Suprapubic skin (tissue), 4 donors: ENCODE measurements at regions not wholly inside any gene's neighbourhood (a gene's known extent, or its start where the extent isn't known, plus 50 kb on each side); places are given as distances from the start of the nearest gene placed in this dataset.
"Not testable (repeated sequence)": the region's sequence is repeated elsewhere in the genome, so short reads cannot be mapped to it uniquely, and the experiment has no call there.

ENCODE experiments used
- DNase-seq, 2 donors: peaks; one replicate each; pipeline ENCODE4 v3.0.0-alpha.2; 2019; ENCODE audit warnings: low spot score in 2 of 2
- H3K27ac ChIP-seq: fragments of 200-600 bp; sonication (generic); one replicate; pipeline ENCODE4 v1.5.1; 2019
- H3K27me3 ChIP-seq: fragments of 200-600 bp; sonication (generic); one replicate; pipeline ENCODE4 v1.5.1; 2019
- H3K36me3 ChIP-seq: fragments of 200-600 bp; sonication (generic); one replicate; pipeline ENCODE4 v1.5.1; 2019
- H3K4me1 ChIP-seq: fragments of 200-600 bp; sonication (generic); one replicate; pipeline ENCODE4 v1.5.1; 2019
- H3K4me3 ChIP-seq: fragments of 200-600 bp; sonication (generic); one replicate; pipeline ENCODE4 v1.5.1; 2019; ENCODE audit warnings: mild to moderate bottlenecking
- H3K9me3 ChIP-seq: fragments of 200-600 bp; sonication (generic); one replicate; pipeline ENCODE4 v1.5.1; 2019
- EP300 ChIP-seq: sonication (generic); formaldehyde crosslinking; IDR thresholded peaks from one replicate; pipeline ENCODE4 v1.6.1; 2017; ENCODE audit warnings: antibody characterized with exemption
- POLR2A ChIP-seq, 2 donors: fragments of 450-650 bp; IDR thresholded peaks; one replicate each; pipeline ENCODE4 v1.6.1; 2017; ENCODE audit warnings: antibody characterized with exemption in 2 of 2, mild to moderate bottlenecking in 2 of 2, moderate library complexity in 2 of 2
- POLR2AphosphoS5 ChIP-seq, 3 donors: sonication (generic); formaldehyde crosslinking; IDR thresholded peaks; one replicate each; pipeline ENCODE4 v1.6.1; 2017; ENCODE audit warnings: antibody characterized with exemption in 3 of 3
- WGBS: methylation state at CpG from one replicate; pipeline ENCODE4 v1.1.5; 2018; 5-methylcytosine and 5-hydroxymethylcytosine counted together
- TF ChIP-seq, protein P1 (sequence below), 2 donors: fragments of 200-600 bp in 1 of 2; fragments of 450-650 bp in 1 of 2; sonication (generic) in 1 of 2; IDR thresholded peaks; one replicate each; pipeline ENCODE4 v1.5.1; 2016 to 2019; ENCODE audit warnings: antibody characterized with exemption in 2 of 2, mild to moderate bottlenecking in 1 of 2, moderate library complexity in 1 of 2

DNA sequence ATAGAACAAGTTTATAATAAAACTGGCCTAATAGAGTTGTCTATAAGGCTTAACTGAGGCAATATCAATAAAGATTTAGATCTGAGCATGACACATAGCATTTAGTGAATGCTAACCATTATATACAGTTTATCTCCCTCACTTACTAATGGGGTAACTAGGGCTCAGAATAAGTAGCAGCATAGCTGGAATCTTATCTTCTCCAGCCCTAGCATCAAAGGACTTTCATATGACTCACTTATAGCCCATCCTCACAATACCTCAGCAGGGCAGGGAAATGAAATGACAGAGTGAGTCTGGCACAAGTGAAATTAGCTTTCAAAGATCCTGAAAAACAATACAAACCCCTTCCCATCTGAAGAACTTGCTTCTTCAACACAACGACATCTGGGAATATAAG, 362.9 kb downstream of the KIF20B start:
- TF ChIP-seq POLR2A (IDR thresholded peaks at IDR 0.05), result no peak
- TF ChIP-seq, protein P1, sequence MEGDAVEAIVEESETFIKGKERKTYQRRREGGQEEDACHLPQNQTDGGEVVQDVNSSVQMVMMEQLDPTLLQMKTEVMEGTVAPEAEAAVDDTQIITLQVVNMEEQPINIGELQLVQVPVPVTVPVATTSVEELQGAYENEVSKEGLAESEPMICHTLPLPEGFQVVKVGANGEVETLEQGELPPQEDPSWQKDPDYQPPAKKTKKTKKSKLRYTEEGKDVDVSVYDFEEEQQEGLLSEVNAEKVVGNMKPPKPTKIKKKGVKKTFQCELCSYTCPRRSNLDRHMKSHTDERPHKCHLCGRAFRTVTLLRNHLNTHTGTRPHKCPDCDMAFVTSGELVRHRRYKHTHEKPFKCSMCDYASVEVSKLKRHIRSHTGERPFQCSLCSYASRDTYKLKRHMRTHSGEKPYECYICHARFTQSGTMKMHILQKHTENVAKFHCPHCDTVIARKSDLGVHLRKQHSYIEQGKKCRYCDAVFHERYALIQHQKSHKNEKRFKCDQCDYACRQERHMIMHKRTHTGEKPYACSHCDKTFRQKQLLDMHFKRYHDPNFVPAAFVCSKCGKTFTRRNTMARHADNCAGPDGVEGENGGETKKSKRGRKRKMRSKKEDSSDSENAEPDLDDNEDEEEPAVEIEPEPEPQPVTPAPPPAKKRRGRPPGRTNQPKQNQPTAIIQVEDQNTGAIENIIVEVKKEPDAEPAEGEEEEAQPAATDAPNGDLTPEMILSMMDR (IDR thresholded peaks at IDR 0.05), result no peak
- no peak for TF ChIP-seq EP300
- TF ChIP-seq POLR2AphosphoS5 (IDR thresholded peaks at IDR 0.05), result no peak
- WGBS, result 81% methylated on average over 1 of the region's 1 CpG
- H3K4me1 ChIP-seq, result no peaks in the 10 kb centered on the region
- no peak overlapping the region for H3K4me3 ChIP-seq
- H3K36me3 ChIP-seq, result no peaks in the 10 kb centered on the region
- H3K9me3 ChIP-seq, result no peaks in the 10 kb centered on the region
- no peak overlapping the region for H3K27ac ChIP-seq
- DNase-seq, result no peak
- no peaks in the 10 kb centered on the region for H3K27me3 ChIP-seq

DNA sequence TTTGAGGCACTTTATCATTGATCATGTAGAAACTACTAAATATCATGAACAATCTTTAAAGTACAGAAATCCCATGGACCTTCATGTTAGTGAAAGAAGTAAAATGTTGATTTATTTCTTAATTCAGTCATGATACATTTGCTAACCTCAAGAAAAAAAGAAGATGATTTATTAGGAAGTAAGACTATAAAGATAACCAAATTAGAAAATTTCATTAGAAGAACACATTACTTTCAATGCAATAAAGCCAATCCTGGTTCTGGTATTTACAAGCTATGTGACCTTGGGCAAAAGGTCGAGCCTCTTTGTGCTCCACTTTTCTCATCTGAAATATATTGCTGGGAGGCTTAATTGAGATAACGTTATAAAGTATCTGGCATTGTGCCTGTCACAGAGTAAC, 365.0 kb downstream of the KIF20B start:
- Histone ChIP-seq H3K9me3 (no peaks in the 10 kb centered on the region), H3K36me3 (no peaks in the 10 kb centered on the region), H3K4me1 (no peaks in the 10 kb centered on the region), H3K27me3 (no peaks in the 10 kb centered on the region), H3K4me3 (no peak overlapping the region), H3K27ac (no peak overlapping the region)
- no peak for DNase-seq
- TF ChIP-seq POLR2AphosphoS5 (IDR thresholded peaks at IDR 0.05) (no peak), POLR2A (IDR thresholded peaks at IDR 0.05) (no peak), EP300 (no peak)
- TF ChIP-seq, protein P1 (IDR thresholded peaks at IDR 0.05), result no peak
- 22% methylated on average over 2 of the region's 2 CpGs for WGBS

DNA sequence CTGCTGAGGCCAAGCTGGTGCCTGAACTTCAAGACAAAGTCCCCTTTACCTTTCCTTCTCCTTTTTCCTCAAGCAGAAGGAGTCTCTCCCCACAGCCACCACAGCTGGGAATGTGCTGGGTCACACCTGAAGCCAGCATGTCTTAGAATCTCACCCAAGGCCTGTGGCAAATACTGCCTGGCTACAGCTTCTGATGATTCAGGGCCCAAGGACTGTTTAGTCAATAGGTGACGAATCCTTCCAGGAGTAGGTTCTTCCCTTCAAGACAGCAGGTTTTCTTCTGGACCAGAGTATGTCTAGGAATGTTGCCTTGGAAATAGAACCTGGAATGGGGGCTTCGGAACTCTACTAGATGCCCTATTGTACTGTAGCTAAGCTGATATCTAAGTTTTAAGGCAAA, 374.6 kb downstream of the KIF20B start:
- no peak for DNase-seq
- no peak overlapping the region for H3K4me3 ChIP-seq
- H3K27me3 ChIP-seq, result no peaks in the 10 kb centered on the region
- no peaks in the 10 kb centered on the region for H3K9me3 ChIP-seq
- 64% methylated on average over 2 of the region's 2 CpGs for WGBS
- no peak overlapping the region for H3K27ac ChIP-seq
- H3K4me1 ChIP-seq, result no peaks in the 10 kb centered on the region
- no peak for TF ChIP-seq EP300
- no peaks in the 10 kb centered on the region for H3K36me3 ChIP-seq

DNA sequence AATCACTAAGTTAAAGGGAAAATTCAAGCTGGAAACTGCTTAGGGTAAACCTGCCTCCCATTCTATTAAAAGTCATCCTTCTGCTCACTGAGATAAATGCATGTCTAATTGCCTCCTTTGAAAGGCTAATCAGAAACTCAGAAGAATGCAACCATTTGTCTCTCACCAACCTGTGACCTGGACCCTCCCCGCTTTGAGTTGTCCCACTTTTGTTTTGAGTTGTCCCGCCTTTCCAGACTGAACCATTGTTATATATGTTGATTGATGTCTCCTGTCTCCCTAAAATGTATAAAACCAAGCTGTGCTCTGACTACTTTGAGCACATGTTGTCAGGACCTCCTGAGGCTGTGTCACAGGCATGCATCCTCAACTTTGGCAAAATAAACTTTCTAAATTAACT, 378.4 kb downstream of the KIF20B start:
- Histone ChIP-seq H3K4me3 (no peak overlapping the region), H3K4me1 (no peaks in the 10 kb centered on the region), H3K27ac (no peak overlapping the region), H3K9me3 (no peaks in the 10 kb centered on the region), H3K36me3 (no peaks in the 10 kb centered on the region), H3K27me3 (no peaks in the 10 kb centered on the region)
- DNase-seq, result no peak
- WGBS, result 83% methylated on average over 2 of the region's 2 CpGs
- TF ChIP-seq, protein P1 (IDR thresholded peaks at IDR 0.05), result no peak
- TF ChIP-seq POLR2AphosphoS5 (IDR thresholded peaks at IDR 0.05) (no peak), EP300 (no peak), POLR2A (IDR thresholded peaks at IDR 0.05) (no peak)

DNA sequence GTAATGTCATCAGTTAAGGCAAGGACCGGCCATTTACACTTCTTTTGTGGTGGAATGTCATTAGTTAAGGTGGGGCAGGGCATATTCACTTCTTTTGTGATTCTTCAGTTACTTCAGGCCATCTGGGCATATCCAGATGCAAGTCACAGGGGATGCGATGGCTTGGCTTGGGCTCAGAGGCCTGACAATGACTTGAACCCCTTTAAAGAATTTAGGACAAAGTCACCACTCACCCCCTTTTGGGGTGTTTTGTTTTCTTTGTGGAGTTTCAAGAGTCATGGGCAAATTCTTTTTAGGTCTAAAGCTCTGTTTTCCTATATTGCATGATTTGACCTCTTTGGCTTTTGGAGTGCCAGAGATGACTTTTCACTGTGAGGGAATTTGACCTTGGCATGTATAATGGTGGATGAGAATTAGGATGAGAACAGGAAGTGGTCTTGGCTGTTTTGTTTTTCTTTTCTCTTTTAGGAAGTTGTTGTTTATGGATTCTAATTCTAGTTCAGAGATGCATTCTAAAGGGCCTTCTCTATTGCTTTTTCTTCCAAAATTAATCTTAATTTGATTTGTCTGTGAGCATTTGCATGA, 385.3 kb downstream of the KIF20B start:
- DNase-seq, H3K4me3 ChIP-seq, H3K36me3 ChIP-seq, H3K27me3 ChIP-seq, H3K27ac ChIP-seq, H3K9me3 ChIP-seq, H3K4me1 ChIP-seq: not testable (repeated sequence)
- WGBS, result 92% methylated on average over 2 of the region's 2 CpGs

DNA sequence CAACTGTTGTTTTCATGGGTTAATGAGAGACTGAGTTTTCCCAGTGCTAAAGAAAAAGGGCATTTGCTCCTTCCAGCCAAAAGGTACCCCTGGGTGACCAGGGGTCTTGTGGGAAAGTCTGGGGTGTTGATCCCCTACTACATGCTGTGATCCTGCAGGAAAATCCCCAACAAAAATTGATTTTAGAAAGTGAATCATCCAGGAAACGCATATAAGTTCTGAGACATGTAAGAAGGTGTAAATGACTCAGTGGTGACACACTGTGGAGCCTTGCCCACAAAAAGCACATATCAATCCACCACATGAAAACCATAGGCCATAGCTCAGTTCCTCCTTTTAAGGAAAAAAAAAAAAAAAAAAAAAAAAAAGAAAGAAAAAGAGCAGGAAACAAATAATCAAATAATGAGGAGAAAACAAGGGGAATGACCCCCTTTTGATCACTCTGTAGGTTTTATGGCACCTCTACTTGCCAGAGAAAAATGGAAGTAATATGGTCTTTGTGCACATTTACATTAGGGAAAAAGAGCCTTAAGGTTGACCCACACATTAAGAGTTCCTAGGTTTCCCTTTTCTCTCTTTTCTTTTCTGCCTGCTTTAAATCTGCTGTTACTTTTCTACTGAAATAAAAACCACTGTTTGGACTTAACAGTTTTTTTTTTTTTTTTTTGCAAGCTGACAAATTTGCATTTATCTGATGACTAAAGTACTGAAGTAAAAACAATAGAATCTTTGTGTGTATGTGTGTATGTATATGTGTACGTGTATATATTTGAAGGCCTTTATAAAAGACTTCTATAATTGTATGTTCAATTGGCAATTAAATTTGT, 386.0 kb downstream of the KIF20B start:
- TF ChIP-seq EP300 (no peak), POLR2A (IDR thresholded peaks at IDR 0.05) (no peak), POLR2AphosphoS5 (IDR thresholded peaks at IDR 0.05) (no peak)
- TF ChIP-seq, protein P1 (IDR thresholded peaks at IDR 0.05), result no peak
- H3K9me3 ChIP-seq, result no peaks in the 10 kb centered on the region
- no peaks in the 10 kb centered on the region for H3K27me3 ChIP-seq
- no peaks in the 10 kb centered on the region for H3K36me3 ChIP-seq
- DNase-seq, result no peak
- no peaks in the 10 kb centered on the region for H3K4me1 ChIP-seq
- 50% methylated on average over 1 of the region's 2 CpGs for WGBS
- H3K27ac ChIP-seq, result no peak overlapping the region
- no peak overlapping the region for H3K4me3 ChIP-seq
